ENCODE measurements at regions not wholly inside any gene's neighbourhood (a gene's known extent, or its start where the extent isn't known, plus 50 kb on each side); places are given as distances from the start of the nearest gene placed in this dataset.

DNA sequence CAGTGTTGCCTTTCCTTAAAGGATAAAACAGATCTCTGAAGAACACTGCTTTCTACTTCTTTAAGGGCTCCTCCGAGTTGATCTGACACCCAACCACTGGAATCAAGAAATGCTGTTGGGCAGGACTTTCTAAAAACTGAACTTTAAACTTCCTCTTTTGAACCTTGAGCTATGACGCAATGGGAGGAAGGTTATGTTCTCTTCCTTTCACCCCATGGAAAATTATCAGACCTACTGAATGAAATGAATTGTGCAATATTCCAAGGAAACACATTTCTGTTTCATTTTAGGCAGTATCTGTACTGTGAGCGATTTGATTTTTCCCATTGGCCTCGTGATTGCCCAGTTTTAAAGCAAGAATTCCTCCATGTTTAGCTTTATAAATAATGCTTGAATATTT is 206.0 kb upstream of the PRR16 start:
- dilution Hi-C loops (cut with HindIII; ENCODE audit: low sequenced_read_pairs, unreplicated experiment) (no loop called here), intact Hi-C loops (cut with micrococcal nuclease) (no loop called here), in situ Hi-C loops (cut with MboI; ENCODE audit: low sequenced_read_pairs) (no loop called here)
- H2AK5ac ChIP-seq (ENCODE audit: low read depth, low read length): no peak overlapping the region
- no peak overlapping the region for H2BK120ac ChIP-seq (ENCODE audit: low read depth, low read length)
- H3K4ac ChIP-seq (ENCODE audit: low read depth, low read length): no peak overlapping the region
- H2BK15ac ChIP-seq (ENCODE audit: low read depth, low read length): no peak overlapping the region
- H4K91ac ChIP-seq (ENCODE audit: insufficient read depth, low read depth, low read length): no peak overlapping the region
- no peak overlapping the region for H3K18ac ChIP-seq (ENCODE audit: low read depth, low read length)
- no peaks in the 10 kb centered on the region for H3K36me3 ChIP-seq (ENCODE audit: control insufficient read depth, insufficient read depth, low read length)
- TF ChIP-seq BHLHE40 (IDR thresholded peaks at IDR 0.05; ENCODE audit: low read depth, low read length): no peak
- no peak for TF ChIP-seq SMC3 (IDR thresholded peaks at IDR 0.05; ENCODE audit: low read depth, low read length)
- TF ChIP-seq MXI1 (IDR thresholded peaks at IDR 0.05; ENCODE audit: borderline replicate concordance, low read depth, low read length): no peak
- TF ChIP-seq, protein P1, sequence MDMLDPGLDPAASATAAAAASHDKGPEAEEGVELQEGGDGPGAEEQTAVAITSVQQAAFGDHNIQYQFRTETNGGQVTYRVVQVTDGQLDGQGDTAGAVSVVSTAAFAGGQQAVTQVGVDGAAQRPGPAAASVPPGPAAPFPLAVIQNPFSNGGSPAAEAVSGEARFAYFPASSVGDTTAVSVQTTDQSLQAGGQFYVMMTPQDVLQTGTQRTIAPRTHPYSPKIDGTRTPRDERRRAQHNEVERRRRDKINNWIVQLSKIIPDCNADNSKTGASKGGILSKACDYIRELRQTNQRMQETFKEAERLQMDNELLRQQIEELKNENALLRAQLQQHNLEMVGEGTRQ (IDR thresholded peaks at IDR 0.05; ENCODE audit: low read depth, low read length): no peak
- peak; percentile 77 for TF ChIP-seq CEBPB (IDR thresholded peaks at IDR 0.05; ENCODE audit: low read depth, low read length)
- BruUV-seq (replicated peaks): no TSS peak
- H3K4me2 ChIP-seq (ENCODE audit: low read depth, low read length): no peak overlapping the region
- H3K9me3 ChIP-seq (ENCODE audit: control insufficient read depth, insufficient read depth, low read length): no peaks in the 10 kb centered on the region
- H4K8ac ChIP-seq (ENCODE audit: low read depth in 2 of 2, low read length in 2 of 2): no peak overlapping the region
- no peak overlapping the region for H3K27ac ChIP-seq (ENCODE audit: insufficient read depth, low read length)
- H3K14ac ChIP-seq (replicated peaks; ENCODE audit: low read depth, low read length): no peak overlapping the region
- no peak overlapping the region for H3K56ac ChIP-seq (ENCODE audit: extremely low read depth, insufficient read depth, low read length)
- H2BK5ac ChIP-seq (ENCODE audit: low read depth, low read length, poor library complexity, severe bottlenecking): no peak overlapping the region
- H4K20me1 ChIP-seq (ENCODE audit: insufficient read depth, low read length): no peaks in the 10 kb centered on the region
- H2AK9ac ChIP-seq (replicated peaks; ENCODE audit: low read depth, low read length, poor library complexity): no peak overlapping the region
- DNase-seq (no peak), ATAC-seq (ENCODE audit: low read depth) (no peak)
- no peak overlapping the region for H4K5ac ChIP-seq (ENCODE audit: low read depth, low read length)
- CTCF ChIA-PET: interaction anchor here (1.0 kb wide), 1 partner anchor 98 kb away, joined by 3 read pairs; no protein-coding TSS in a partner anchor
- no CpG with 5 or more reads among the region's 4 CpGs for WGBS, 2 experiments (ENCODE audit: extremely low coverage in 2 of 2, insufficient read length in 1 of 2)
- H3K9me1 ChIP-seq (ENCODE audit: insufficient read depth, low read length): no peaks in the 10 kb centered on the region
- H3K79me1 ChIP-seq (ENCODE audit: low read depth in 1 of 2, low read length in 2 of 2): no peaks in the 10 kb centered on the region
- no peak overlapping the region for H3K23ac ChIP-seq (ENCODE audit: low read depth, low read length)
- no peak overlapping the region for H3K4me3 ChIP-seq (ENCODE audit: insufficient read depth, low read depth, low read length)
- H3K4me1 ChIP-seq (ENCODE audit: control insufficient read depth, insufficient read depth, low read length): no peaks in the 10 kb centered on the region
- no peak overlapping the region for H2BK20ac ChIP-seq (ENCODE audit: low read depth, low read length)
- no peaks in the 10 kb centered on the region for H3K27me3 ChIP-seq (ENCODE audit: control insufficient read depth, insufficient read depth, low read length)
- no peak overlapping the region for H3K9ac ChIP-seq (ENCODE audit: low read depth, low read length)
- no peak overlapping the region for H2AFZ ChIP-seq (replicated peaks; ENCODE audit: low read length, poor library complexity)
- POLR2A ChIA-PET (ENCODE audit: unreplicated experiment): no interaction called here
